ENCODE measurements at regions not wholly inside any gene's neighbourhood (a gene's known extent, or its start where the extent isn't known, plus 50 kb on each side); places are given as distances from the start of the nearest gene placed in this dataset.

- CTCF ChIA-PET: no interaction called here
- intact Hi-C loops (cut with micrococcal nuclease; ENCODE audit: unreplicated experiment): loop anchor here (5.0 kb wide), 1 partner anchor 1016 kb away; no protein-coding TSS in a partner anchor
- H3K4me1 Mint-ChIP-seq (ENCODE audit: low read depth, unreplicated experiment): peaks cover 29% of the 10 kb centered on the region
- H3K27me3 Mint-ChIP-seq (ENCODE audit: unreplicated experiment): no peaks in the 10 kb centered on the region
- TF ChIP-seq, protein P1, sequence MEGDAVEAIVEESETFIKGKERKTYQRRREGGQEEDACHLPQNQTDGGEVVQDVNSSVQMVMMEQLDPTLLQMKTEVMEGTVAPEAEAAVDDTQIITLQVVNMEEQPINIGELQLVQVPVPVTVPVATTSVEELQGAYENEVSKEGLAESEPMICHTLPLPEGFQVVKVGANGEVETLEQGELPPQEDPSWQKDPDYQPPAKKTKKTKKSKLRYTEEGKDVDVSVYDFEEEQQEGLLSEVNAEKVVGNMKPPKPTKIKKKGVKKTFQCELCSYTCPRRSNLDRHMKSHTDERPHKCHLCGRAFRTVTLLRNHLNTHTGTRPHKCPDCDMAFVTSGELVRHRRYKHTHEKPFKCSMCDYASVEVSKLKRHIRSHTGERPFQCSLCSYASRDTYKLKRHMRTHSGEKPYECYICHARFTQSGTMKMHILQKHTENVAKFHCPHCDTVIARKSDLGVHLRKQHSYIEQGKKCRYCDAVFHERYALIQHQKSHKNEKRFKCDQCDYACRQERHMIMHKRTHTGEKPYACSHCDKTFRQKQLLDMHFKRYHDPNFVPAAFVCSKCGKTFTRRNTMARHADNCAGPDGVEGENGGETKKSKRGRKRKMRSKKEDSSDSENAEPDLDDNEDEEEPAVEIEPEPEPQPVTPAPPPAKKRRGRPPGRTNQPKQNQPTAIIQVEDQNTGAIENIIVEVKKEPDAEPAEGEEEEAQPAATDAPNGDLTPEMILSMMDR (IDR thresholded peaks at IDR 0.05; ENCODE audit: unreplicated experiment): no peak
- H3K27ac Mint-ChIP-seq (ENCODE audit: unreplicated experiment): no peak overlapping the region
- peaks cover 4% of the 10 kb centered on the region for H3K9me3 Mint-ChIP-seq (ENCODE audit: low read depth, unreplicated experiment)
- H3K36me3 Mint-ChIP-seq (ENCODE audit: insufficient read depth, unreplicated experiment): no peaks in the 10 kb centered on the region
- no peak for DNase-seq
- no peak overlapping the region for H3K4me3 Mint-ChIP-seq (ENCODE audit: low read depth, unreplicated experiment)
- BruUV-seq (replicated peaks): no TSS peak
Observed at GRCh38 chr5:74918232-74918669, 52.1 kb upstream of the FAM169A start.

GRCh38 chr5:74916831-74917710 is 50.9 kb upstream of the FAM169A start:
- H3K4me1 Mint-ChIP-seq (ENCODE audit: low read depth, unreplicated experiment): peaks cover 29% of the 10 kb centered on the region
- peak; percentile 53 for DNase-seq
- H3K9me3 Mint-ChIP-seq (ENCODE audit: low read depth, unreplicated experiment): peaks cover 4% of the 10 kb centered on the region
- H3K27me3 Mint-ChIP-seq (ENCODE audit: unreplicated experiment): no peaks in the 10 kb centered on the region
- H3K36me3 Mint-ChIP-seq (ENCODE audit: insufficient read depth, unreplicated experiment): no peaks in the 10 kb centered on the region
- intact Hi-C loops (cut with micrococcal nuclease; ENCODE audit: unreplicated experiment): loop anchor here (5.0 kb wide), 1 partner anchor 1015 kb away; no protein-coding TSS in a partner anchor
- peak overlapping the region; percentile 2 for H3K27ac Mint-ChIP-seq (ENCODE audit: unreplicated experiment)
- CTCF ChIA-PET: interaction anchor here (0.5 to 1.2 kb wide), 6 partner anchors 8 to 144 kb away, joined by 3 to 7 read pairs (median 3); no protein-coding TSS in a partner anchor
- peak overlapping the region; percentile 4 for H3K4me3 Mint-ChIP-seq (ENCODE audit: low read depth, unreplicated experiment)
- TF ChIP-seq, protein P1 (IDR thresholded peaks at IDR 0.05; ENCODE audit: unreplicated experiment): no peak
- BruUV-seq (replicated peaks): no TSS peak
